ENCODE measurements at regions not wholly inside any gene's neighbourhood (a gene's known extent, or its start where the extent isn't known, plus 50 kb on each side); places are given as distances from the start of the nearest gene placed in this dataset.

- no peak for DNase-seq
Measured at GRCh38 chr17:70825321-70826125, 656.2 kb downstream of the KCNJ2 start.

GRCh38 chr17:70829876-70830275 lies 660.5 kb downstream of the KCNJ2 start:
- no peak for DNase-seq

- no peak for DNase-seq
Measured at GRCh38 chr17:70834039-70834438, 664.7 kb downstream of the KCNJ2 start.

- no peak for DNase-seq
Measured at GRCh38 chr17:70848785-70849184, 679.5 kb downstream of the KCNJ2 start.

- DNase-seq, result no peak
Measured at GRCh38 chr17:70855401-70856054, 686.2 kb downstream of the KCNJ2 start.

GRCh38 chr17:70857351-70857750 lies 688.0 kb downstream of the KCNJ2 start:
- no peak for DNase-seq

GRCh38 chr17:70859829-70860228 lies 690.5 kb downstream of the KCNJ2 start:
- DNase-seq, result no peak

- DNase-seq, result no peak
Measured at GRCh38 chr17:70862295-70862694, 693.0 kb downstream of the KCNJ2 start.

GRCh38 chr17:70863436-70864248 lies 694.3 kb downstream of the KCNJ2 start:
- no peak for DNase-seq

- DNase-seq, result no peak
Measured at GRCh38 chr17:70865993-70866804, 696.9 kb downstream of the KCNJ2 start.

- DNase-seq, result no peak
Measured at GRCh38 chr17:70868149-70868548, 698.8 kb downstream of the KCNJ2 start.

GRCh38 chr17:70869402-70870085 lies 700.2 kb downstream of the KCNJ2 start:
- DNase-seq, result no peak

- DNase-seq, result no peak
Measured at GRCh38 chr17:70871180-70871818, 702.0 kb downstream of the KCNJ2 start.

GRCh38 chr17:70872103-70872502 lies 702.8 kb downstream of the KCNJ2 start:
- DNase-seq, result no peak

GRCh38 chr17:70875729-70876310 lies 706.5 kb downstream of the KCNJ2 start:
- DNase-seq, result no peak

GRCh38 chr17:70878879-70879278 lies 709.5 kb downstream of the KCNJ2 start:
- no peak for DNase-seq

- DNase-seq, result no peak
Measured at GRCh38 chr17:70879401-70879800, 710.1 kb downstream of the KCNJ2 start.

GRCh38 chr17:70881093-70881492 lies 711.8 kb downstream of the KCNJ2 start:
- DNase-seq, result no peak

GRCh38 chr17:70882504-70882903 lies 713.2 kb downstream of the KCNJ2 start:
- DNase-seq, result no peak

GRCh38 chr17:70886648-70887047 lies 717.3 kb downstream of the KCNJ2 start:
- no peak for DNase-seq

- DNase-seq, result no peak
Measured at GRCh38 chr17:70888324-70888723, 719.0 kb downstream of the KCNJ2 start.
